ENCODE measurements at regions not wholly inside any gene's neighbourhood (a gene's known extent, or its start where the extent isn't known, plus 50 kb on each side); places are given as distances from the start of the nearest gene placed in this dataset.

- TF ChIP-seq YY1 (IDR thresholded peaks at IDR 0.05; ENCODE audit: insufficient read depth, insufficient read length), result no peak
- TF ChIP-seq ZNF274 (IDR thresholded peaks at IDR 0.05; ENCODE audit: low read depth, low read length), result no peak
- TF ChIP-seq SUZ12 (IDR thresholded peaks at IDR 0.05; ENCODE audit: extremely low read depth, insufficient read depth, insufficient read length), result no peak
Measured at GRCh38 chr2:188076149-188077056, 215.3 kb upstream of the GULP1 start.
